ENCODE measurements at regions not wholly inside any gene's neighbourhood (a gene's known extent, or its start where the extent isn't known, plus 50 kb on each side); places are given as distances from the start of the nearest gene placed in this dataset.
A peak's percentile ranks its signal among the peaks of the same experiment; 100 is the strongest.

DNA sequence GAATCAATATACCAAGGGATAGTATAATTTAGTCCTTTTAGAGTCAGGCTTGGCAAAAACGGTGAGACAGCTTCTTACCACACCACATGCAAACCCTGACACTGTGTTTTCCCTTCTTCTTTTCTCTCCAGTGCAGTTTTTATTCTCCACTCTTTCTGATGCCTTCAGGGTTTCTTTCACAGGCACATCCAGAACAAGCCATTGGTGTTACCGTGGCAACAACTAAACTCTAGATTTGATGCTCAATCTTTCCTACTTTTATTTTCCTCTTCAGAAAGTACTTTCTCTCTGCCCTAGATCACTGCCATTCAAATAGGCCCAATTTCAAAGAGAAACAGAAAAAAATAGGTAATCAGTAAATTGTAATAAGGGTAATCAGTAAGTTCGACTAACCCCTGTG, 469.8 kb upstream of the POT1 start:
- H3K4me3 ChIP-seq (ENCODE audit: low read depth, low read length), result no peak overlapping the region
- H3K27me3 ChIP-seq (ENCODE audit: control insufficient read depth, insufficient read depth, low read length), result no peaks in the 10 kb centered on the region
- H3K27ac ChIP-seq (ENCODE audit: low read depth, low read length), result no peak overlapping the region
- DNase-seq (ENCODE audit: low read depth in 4 of 6, low spot score in 6 of 6), result peak in 2 of 6 donors; percentile 41 to 68
- H3K36me3 ChIP-seq (ENCODE audit: control insufficient read depth, insufficient read depth, low read length), result no peaks in the 10 kb centered on the region
- H3K9me3 ChIP-seq (ENCODE audit: control insufficient read depth, insufficient read depth, low read length), result no peaks in the 10 kb centered on the region
- 0% methylated on average over 1 of the region's 3 CpGs for WGBS (ENCODE audit: insufficient coverage)
- H3K4me1 ChIP-seq (ENCODE audit: control insufficient read depth, insufficient read depth, low read length), result no peaks in the 10 kb centered on the region

GRCh38 chr7:125396466-125397151, 467.0 kb upstream of the POT1 start:
- Histone ChIP-seq H3K36me3 (ENCODE audit: control insufficient read depth, insufficient read depth, low read length) (no peaks in the 10 kb centered on the region), H3K9me3 (ENCODE audit: control insufficient read depth, insufficient read depth, low read length) (no peaks in the 10 kb centered on the region), H3K27ac (ENCODE audit: low read depth, low read length) (no peak overlapping the region), H3K4me1 (ENCODE audit: control insufficient read depth, insufficient read depth, low read length) (no peaks in the 10 kb centered on the region), H3K27me3 (ENCODE audit: control insufficient read depth, insufficient read depth, low read length) (no peaks in the 10 kb centered on the region), H3K4me3 (ENCODE audit: low read depth, low read length) (no peak overlapping the region)
- DNase-seq (ENCODE audit: low read depth in 4 of 6, low spot score in 6 of 6), result no peak
- WGBS (ENCODE audit: insufficient coverage), result 60% methylated on average over 1 of the region's 4 CpGs

- no peaks in the 10 kb centered on the region for H3K4me1 ChIP-seq (ENCODE audit: control insufficient read depth, insufficient read depth, low read length)
- no peaks in the 10 kb centered on the region for H3K27me3 ChIP-seq (ENCODE audit: control insufficient read depth, insufficient read depth, low read length)
- peak in 1 of 6 donors; percentile 56 for DNase-seq (ENCODE audit: low read depth in 4 of 6, low spot score in 6 of 6)
- no peaks in the 10 kb centered on the region for H3K9me3 ChIP-seq (ENCODE audit: control insufficient read depth, insufficient read depth, low read length)
- WGBS (ENCODE audit: insufficient coverage), result 71% methylated on average over 1 of the region's 3 CpGs
- H3K27ac ChIP-seq (ENCODE audit: low read depth, low read length), result no peak overlapping the region
- H3K4me3 ChIP-seq (ENCODE audit: low read depth, low read length), result no peak overlapping the region
- H3K36me3 ChIP-seq (ENCODE audit: control insufficient read depth, insufficient read depth, low read length), result no peaks in the 10 kb centered on the region
These were observed 462.3 kb upstream of the POT1 start for GRCh38 chr7:125391921-125392320.

GRCh38 chr7:125390981-125391380, 461.4 kb upstream of the POT1 start:
- DNase-seq (ENCODE audit: low read depth in 4 of 6, low spot score in 6 of 6), result peak in 1 of 6 donors; percentile 53
- no peaks in the 10 kb centered on the region for H3K36me3 ChIP-seq (ENCODE audit: control insufficient read depth, insufficient read depth, low read length)
- no peak overlapping the region for H3K27ac ChIP-seq (ENCODE audit: low read depth, low read length)
- no peaks in the 10 kb centered on the region for H3K27me3 ChIP-seq (ENCODE audit: control insufficient read depth, insufficient read depth, low read length)
- no peaks in the 10 kb centered on the region for H3K4me1 ChIP-seq (ENCODE audit: control insufficient read depth, insufficient read depth, low read length)
- WGBS (ENCODE audit: insufficient coverage), result 30% methylated on average over 3 of the region's 3 CpGs
- H3K9me3 ChIP-seq (ENCODE audit: control insufficient read depth, insufficient read depth, low read length), result no peaks in the 10 kb centered on the region
- H3K4me3 ChIP-seq (ENCODE audit: low read depth, low read length), result no peak overlapping the region

DNA sequence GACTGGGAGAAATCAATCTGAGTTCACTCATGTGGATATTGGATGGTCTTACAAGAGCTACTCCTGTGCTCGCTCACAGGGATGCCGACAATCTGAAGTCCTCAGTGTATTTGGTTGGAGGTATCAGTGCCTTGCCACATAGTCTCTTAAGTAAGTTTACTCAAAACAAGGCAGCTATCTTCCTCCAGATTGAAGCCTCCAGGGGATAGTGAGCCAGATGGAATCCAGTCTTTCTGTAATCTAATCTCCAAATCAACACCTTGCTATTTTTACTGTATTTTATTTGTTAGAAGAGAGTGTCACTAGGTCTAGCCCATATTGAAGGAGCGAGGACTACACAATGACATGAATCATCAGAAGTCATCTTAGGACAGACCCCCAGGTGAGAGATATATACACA, 456.6 kb upstream of the POT1 start:
- no peaks in the 10 kb centered on the region for H3K9me3 ChIP-seq (ENCODE audit: control insufficient read depth, insufficient read depth, low read length)
- H3K36me3 ChIP-seq (ENCODE audit: control insufficient read depth, insufficient read depth, low read length), result no peaks in the 10 kb centered on the region
- no peak overlapping the region for H3K4me3 ChIP-seq (ENCODE audit: low read depth, low read length)
- no peak for DNase-seq (ENCODE audit: low read depth in 4 of 6, low spot score in 6 of 6)
- no peaks in the 10 kb centered on the region for H3K4me1 ChIP-seq (ENCODE audit: control insufficient read depth, insufficient read depth, low read length)
- no peaks in the 10 kb centered on the region for H3K27me3 ChIP-seq (ENCODE audit: control insufficient read depth, insufficient read depth, low read length)
- WGBS (ENCODE audit: insufficient coverage), result no CpG with 5 or more reads among the region's 3 CpGs
- no peak overlapping the region for H3K27ac ChIP-seq (ENCODE audit: low read depth, low read length)

DNA sequence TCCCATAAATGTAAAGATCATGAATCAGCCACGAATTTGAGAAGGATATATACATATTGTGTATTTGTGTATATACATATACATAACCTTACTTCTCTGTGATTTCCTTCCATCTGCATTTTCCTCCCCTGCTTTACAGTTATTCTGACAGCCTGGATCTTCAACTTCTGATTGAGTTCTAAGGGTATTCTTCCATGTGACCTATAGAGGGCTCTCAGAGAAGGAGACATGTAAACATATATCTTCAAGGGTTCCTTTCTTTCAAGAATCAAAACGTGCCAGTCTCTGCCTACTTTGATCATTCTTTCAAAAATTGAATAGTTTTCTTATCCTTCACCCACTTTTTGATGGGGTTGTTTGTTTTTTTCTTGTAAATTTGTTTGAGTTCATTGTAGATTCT, 453.7 kb upstream of the POT1 start:
- no peaks in the 10 kb centered on the region for H3K4me1 ChIP-seq (ENCODE audit: control insufficient read depth, insufficient read depth, low read length)
- no peak for DNase-seq (ENCODE audit: low read depth in 4 of 6, low spot score in 6 of 6)
- no CpG with 5 or more reads among the region's 2 CpGs for WGBS (ENCODE audit: insufficient coverage)
- H3K36me3 ChIP-seq (ENCODE audit: control insufficient read depth, insufficient read depth, low read length), result no peaks in the 10 kb centered on the region
- no peaks in the 10 kb centered on the region for H3K27me3 ChIP-seq (ENCODE audit: control insufficient read depth, insufficient read depth, low read length)
- no peaks in the 10 kb centered on the region for H3K9me3 ChIP-seq (ENCODE audit: control insufficient read depth, insufficient read depth, low read length)
- H3K27ac ChIP-seq (ENCODE audit: low read depth, low read length), result no peak overlapping the region
- no peak overlapping the region for H3K4me3 ChIP-seq (ENCODE audit: low read depth, low read length)

GRCh38 chr7:125382401-125382800, 452.8 kb upstream of the POT1 start:
- DNase-seq (ENCODE audit: low read depth in 4 of 6, low spot score in 6 of 6), result no peak
- WGBS (ENCODE audit: insufficient coverage), result no CpG with 5 or more reads among the region's 1 CpG
- H3K27ac ChIP-seq (ENCODE audit: low read depth, low read length), result no peak overlapping the region

GRCh38 chr7:125375942-125376341, 446.3 kb upstream of the POT1 start:
- Histone ChIP-seq H3K4me3 (ENCODE audit: low read depth, low read length) (no peak overlapping the region), H3K9me3 (ENCODE audit: control insufficient read depth, insufficient read depth, low read length) (no peaks in the 10 kb centered on the region), H3K4me1 (ENCODE audit: control insufficient read depth, insufficient read depth, low read length) (no peaks in the 10 kb centered on the region), H3K27ac (ENCODE audit: low read depth, low read length) (no peak overlapping the region), H3K36me3 (ENCODE audit: control insufficient read depth, insufficient read depth, low read length) (no peaks in the 10 kb centered on the region), H3K27me3 (ENCODE audit: control insufficient read depth, insufficient read depth, low read length) (no peaks in the 10 kb centered on the region)
- DNase-seq (ENCODE audit: low read depth in 4 of 6, low spot score in 6 of 6), result peak in 4 of 6 donors; percentile 9 to 86 (median 26)
- 15% methylated on average over 3 of the region's 3 CpGs for WGBS (ENCODE audit: insufficient coverage)

More at GRCh38 chr7:125382401-125382800, 452.8 kb upstream of the POT1 start:
- Histone ChIP-seq H3K27me3 (ENCODE audit: control insufficient read depth, insufficient read depth, low read length) (no peaks in the 10 kb centered on the region), H3K36me3 (ENCODE audit: control insufficient read depth, insufficient read depth, low read length) (no peaks in the 10 kb centered on the region), H3K4me1 (ENCODE audit: control insufficient read depth, insufficient read depth, low read length) (no peaks in the 10 kb centered on the region), H3K4me3 (ENCODE audit: low read depth, low read length) (no peak overlapping the region), H3K9me3 (ENCODE audit: control insufficient read depth, insufficient read depth, low read length) (no peaks in the 10 kb centered on the region)

GRCh38 chr7:125370502-125370901, 440.9 kb upstream of the POT1 start:
- WGBS (ENCODE audit: insufficient coverage), result no CpG with 5 or more reads among the region's 2 CpGs
- no peaks in the 10 kb centered on the region for H3K9me3 ChIP-seq (ENCODE audit: control insufficient read depth, insufficient read depth, low read length)
- H3K4me3 ChIP-seq (ENCODE audit: low read depth, low read length), result no peak overlapping the region
- no peak for DNase-seq (ENCODE audit: low read depth in 4 of 6, low spot score in 6 of 6)
- H3K27me3 ChIP-seq (ENCODE audit: control insufficient read depth, insufficient read depth, low read length), result no peaks in the 10 kb centered on the region
- no peak overlapping the region for H3K27ac ChIP-seq (ENCODE audit: low read depth, low read length)
- no peaks in the 10 kb centered on the region for H3K36me3 ChIP-seq (ENCODE audit: control insufficient read depth, insufficient read depth, low read length)
- no peaks in the 10 kb centered on the region for H3K4me1 ChIP-seq (ENCODE audit: control insufficient read depth, insufficient read depth, low read length)

DNA sequence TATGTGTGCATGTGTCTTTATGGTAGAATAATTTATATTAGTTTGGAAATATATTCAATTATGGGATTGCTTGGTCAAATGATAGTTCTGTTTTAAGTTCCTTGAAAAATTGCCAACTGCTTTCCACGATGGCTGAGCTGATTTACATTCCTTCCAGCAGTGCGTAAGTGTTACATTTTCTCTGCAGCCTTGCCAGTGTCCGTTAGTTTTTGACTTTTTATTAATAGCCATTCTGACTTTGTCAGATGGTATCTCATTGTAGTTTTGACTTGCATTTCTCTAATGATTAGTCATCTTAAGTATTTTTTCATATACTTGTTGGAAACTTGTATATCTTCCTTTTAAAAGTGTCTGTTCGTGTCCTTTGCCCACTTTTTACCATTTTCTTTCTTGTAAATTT, 434.2 kb upstream of the POT1 start:
- WGBS (ENCODE audit: insufficient coverage), result 83% methylated on average over 1 of the region's 4 CpGs
- Histone ChIP-seq H3K36me3 (ENCODE audit: control insufficient read depth, insufficient read depth, low read length) (no peaks in the 10 kb centered on the region), H3K27ac (ENCODE audit: low read depth, low read length) (no peak overlapping the region), H3K4me1 (ENCODE audit: control insufficient read depth, insufficient read depth, low read length) (no peaks in the 10 kb centered on the region), H3K4me3 (ENCODE audit: low read depth, low read length) (no peak overlapping the region), H3K27me3 (ENCODE audit: control insufficient read depth, insufficient read depth, low read length) (no peaks in the 10 kb centered on the region), H3K9me3 (ENCODE audit: control insufficient read depth, insufficient read depth, low read length) (no peaks in the 10 kb centered on the region)
- DNase-seq (ENCODE audit: low read depth in 4 of 6, low spot score in 6 of 6), result no peak
